GM21360 (cell line): ENCODE measurements at regions not wholly inside any gene's neighbourhood (a gene's known extent, or its start where the extent isn't known, plus 50 kb on each side); places are given as distances from the start of the nearest gene placed in this dataset.
"Not testable (repeated sequence)": the region's sequence is repeated elsewhere in the genome, so short reads cannot be mapped to it uniquely, and the experiment has no call there.

Experiments
- ATAC-seq: cut with Tn5 transposase; IDR thresholded peaks from one replicate; pipeline ENCODE4 v1.9.1; 2021; ENCODE audit warnings: mild to moderate bottlenecking, moderate library complexity; ENCODE audit not compliant: unreplicated experiment

- no peak for ATAC-seq
Observed at GRCh38 chr7:17437586-17437985, 139.1 kb downstream of the AHR start.

- ATAC-seq, result not testable (repeated sequence)
Observed at GRCh38 chr7:17440025-17440784, 141.8 kb downstream of the AHR start.

- no peak for ATAC-seq
Observed at GRCh38 chr7:17440831-17441230, 142.4 kb downstream of the AHR start.

- no peak for ATAC-seq
Observed at GRCh38 chr7:17441557-17441956, 143.1 kb downstream of the AHR start.

- ATAC-seq, result no peak
Observed at GRCh38 chr7:17444151-17444550, 145.7 kb downstream of the AHR start.

GRCh38 chr7:17444673-17445072 lies 146.2 kb downstream of the AHR start:
- no peak for ATAC-seq

GRCh38 chr7:17446340-17446739 lies 147.9 kb downstream of the AHR start:
- ATAC-seq, result no peak

GRCh38 chr7:17447728-17448478 lies 149.5 kb downstream of the AHR start:
- ATAC-seq, result no peak

GRCh38 chr7:17448479-17449423 lies 150.3 kb downstream of the AHR start:
- ATAC-seq, result no peak

GRCh38 chr7:17456541-17456940 lies 158.1 kb downstream of the AHR start:
- ATAC-seq, result no peak

GRCh38 chr7:17460001-17460400 lies 161.5 kb downstream of the AHR start:
- no peak for ATAC-seq

- no peak for ATAC-seq
Observed at GRCh38 chr7:17460665-17461064, 162.2 kb downstream of the AHR start.

- ATAC-seq, result no peak
Observed at GRCh38 chr7:17462131-17462631, 163.7 kb downstream of the AHR start.

- ATAC-seq, result no peak
Observed at GRCh38 chr7:17463511-17464085, 165.1 kb downstream of the AHR start.

GRCh38 chr7:17466216-17466615 lies 167.8 kb downstream of the AHR start:
- ATAC-seq, result no peak

GRCh38 chr7:17467386-17467945 lies 169.0 kb downstream of the AHR start:
- ATAC-seq, result no peak

GRCh38 chr7:17471325-17471724 lies 172.9 kb downstream of the AHR start:
- no peak for ATAC-seq

- no peak for ATAC-seq
Observed at GRCh38 chr7:17472518-17472917, 174.1 kb downstream of the AHR start.

- ATAC-seq, result no peak
Observed at GRCh38 chr7:17472939-17473338, 174.5 kb downstream of the AHR start.

- no peak for ATAC-seq
Observed at GRCh38 chr7:17474724-17475344, 176.4 kb downstream of the AHR start.
